WTC11 (cell line): ENCODE measurements at regions not wholly inside any gene's neighbourhood (a gene's known extent, or its start where the extent isn't known, plus 50 kb on each side); places are given as distances from the start of the nearest gene placed in this dataset.

Source experiments
- ATF3 ChIP-seq: sonication (generic); formaldehyde crosslinking; conservative IDR thresholded peaks from 2 replicates; pipeline ENCODE4 v1.8.1; 2022; ENCODE audit warnings: mild to moderate bottlenecking, missing genetic modification reagents
- E2F4 ChIP-seq: sonication (generic); formaldehyde crosslinking; IDR thresholded peaks from 2 replicates; pipeline ENCODE4 v1.8.1; 2022; ENCODE audit warnings: low read depth, mild to moderate bottlenecking, moderate library complexity, missing genetic modification reagents, borderline replicate concordance
- ETV6 ChIP-seq: sonication (generic); formaldehyde crosslinking; IDR thresholded peaks from 2 replicates; pipeline ENCODE4 v1.8.1; 2022; ENCODE audit warnings: mild to moderate bottlenecking, missing genetic modification reagents
- IRF2 ChIP-seq: sonication (generic); formaldehyde crosslinking; IDR thresholded peaks from 2 replicates; pipeline ENCODE4 v1.8.0; 2022; ENCODE audit warnings: low read depth, missing genetic modification reagents, borderline replicate concordance
- KAT7 ChIP-seq: sonication (generic); formaldehyde crosslinking; IDR thresholded peaks from 2 replicates; pipeline ENCODE4 v1.8.1; 2023; ENCODE audit warnings: missing genetic modification reagents, mild to moderate bottlenecking, borderline replicate concordance
- NR1H2 ChIP-seq: sonication (generic); formaldehyde crosslinking; IDR thresholded peaks from 2 replicates; pipeline ENCODE4 v1.9.0; 2021; ENCODE audit warnings: mild to moderate bottlenecking, moderate library complexity, missing genetic modification reagents
- TCF7 ChIP-seq: sonication (generic); formaldehyde crosslinking; IDR thresholded peaks from 2 replicates; pipeline ENCODE4 v1.8.0; 2022; ENCODE audit warnings: mild to moderate bottlenecking, low read depth, missing genetic modification reagents, moderate library complexity
- TEAD1 ChIP-seq: sonication (generic); formaldehyde crosslinking; IDR thresholded peaks from 2 replicates; pipeline ENCODE4 v1.8.0; 2022; ENCODE audit warnings: mild to moderate bottlenecking, missing genetic modification reagents
- ZNF219 ChIP-seq: sonication (generic); formaldehyde crosslinking; IDR thresholded peaks from 2 replicates; pipeline ENCODE4 v1.8.0; 2023; ENCODE audit warnings: missing genetic modification reagents, mild to moderate bottlenecking, borderline replicate concordance
- TF ChIP-seq, protein P1 (sequence below): sonication (generic); formaldehyde crosslinking; IDR thresholded peaks from 2 replicates; pipeline ENCODE4 v1.8.0; 2022; ENCODE audit warnings: mild to moderate bottlenecking, missing genetic modification reagents
- TF ChIP-seq, protein P2 (sequence below): fragments of 200-600 bp; IDR thresholded peaks from 2 replicates; pipeline ENCODE4 v1.8.0; 2022; ENCODE audit warnings: antibody characterized with exemption
- TF ChIP-seq, protein P3 (sequence below): sonication (generic); formaldehyde crosslinking; IDR thresholded peaks from 2 replicates; pipeline ENCODE4 v1.8.1; 2022; ENCODE audit warnings: low read depth, missing genetic modification reagents, borderline replicate concordance
- TF ChIP-seq, protein P4 (sequence below): fragments of 250-450 bp; sonication (Bioruptor Pico); IDR thresholded peaks from 2 replicates; pipeline ENCODE4 v1.9.0; 2021; ENCODE audit warnings: mild to moderate bottlenecking, borderline replicate concordance

GRCh38 chr11:70819022-70819421, 420.7 kb downstream of the CTTN start:
- TF ChIP-seq, protein P1, sequence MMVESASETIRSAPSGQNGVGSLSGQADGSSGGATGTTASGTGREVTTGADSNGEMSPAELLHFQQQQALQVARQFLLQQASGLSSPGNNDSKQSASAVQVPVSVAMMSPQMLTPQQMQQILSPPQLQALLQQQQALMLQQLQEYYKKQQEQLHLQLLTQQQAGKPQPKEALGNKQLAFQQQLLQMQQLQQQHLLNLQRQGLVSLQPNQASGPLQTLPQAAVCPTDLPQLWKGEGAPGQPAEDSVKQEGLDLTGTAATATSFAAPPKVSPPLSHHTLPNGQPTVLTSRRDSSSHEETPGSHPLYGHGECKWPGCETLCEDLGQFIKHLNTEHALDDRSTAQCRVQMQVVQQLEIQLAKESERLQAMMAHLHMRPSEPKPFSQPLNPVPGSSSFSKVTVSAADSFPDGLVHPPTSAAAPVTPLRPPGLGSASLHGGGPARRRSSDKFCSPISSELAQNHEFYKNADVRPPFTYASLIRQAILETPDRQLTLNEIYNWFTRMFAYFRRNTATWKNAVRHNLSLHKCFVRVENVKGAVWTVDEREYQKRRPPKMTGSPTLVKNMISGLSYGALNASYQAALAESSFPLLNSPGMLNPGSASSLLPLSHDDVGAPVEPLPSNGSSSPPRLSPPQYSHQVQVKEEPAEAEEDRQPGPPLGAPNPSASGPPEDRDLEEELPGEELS, result no peak
- TF ChIP-seq, protein P2, sequence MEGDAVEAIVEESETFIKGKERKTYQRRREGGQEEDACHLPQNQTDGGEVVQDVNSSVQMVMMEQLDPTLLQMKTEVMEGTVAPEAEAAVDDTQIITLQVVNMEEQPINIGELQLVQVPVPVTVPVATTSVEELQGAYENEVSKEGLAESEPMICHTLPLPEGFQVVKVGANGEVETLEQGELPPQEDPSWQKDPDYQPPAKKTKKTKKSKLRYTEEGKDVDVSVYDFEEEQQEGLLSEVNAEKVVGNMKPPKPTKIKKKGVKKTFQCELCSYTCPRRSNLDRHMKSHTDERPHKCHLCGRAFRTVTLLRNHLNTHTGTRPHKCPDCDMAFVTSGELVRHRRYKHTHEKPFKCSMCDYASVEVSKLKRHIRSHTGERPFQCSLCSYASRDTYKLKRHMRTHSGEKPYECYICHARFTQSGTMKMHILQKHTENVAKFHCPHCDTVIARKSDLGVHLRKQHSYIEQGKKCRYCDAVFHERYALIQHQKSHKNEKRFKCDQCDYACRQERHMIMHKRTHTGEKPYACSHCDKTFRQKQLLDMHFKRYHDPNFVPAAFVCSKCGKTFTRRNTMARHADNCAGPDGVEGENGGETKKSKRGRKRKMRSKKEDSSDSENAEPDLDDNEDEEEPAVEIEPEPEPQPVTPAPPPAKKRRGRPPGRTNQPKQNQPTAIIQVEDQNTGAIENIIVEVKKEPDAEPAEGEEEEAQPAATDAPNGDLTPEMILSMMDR, result no peak
- TF ChIP-seq ZNF219 (CRISPR knock-in tag), result no peak
- no peak for TF ChIP-seq TEAD1
- no peak for TF ChIP-seq E2F4
- no peak for TF ChIP-seq ATF3 (CRISPR knock-in tag)
- TF ChIP-seq, protein P3, sequence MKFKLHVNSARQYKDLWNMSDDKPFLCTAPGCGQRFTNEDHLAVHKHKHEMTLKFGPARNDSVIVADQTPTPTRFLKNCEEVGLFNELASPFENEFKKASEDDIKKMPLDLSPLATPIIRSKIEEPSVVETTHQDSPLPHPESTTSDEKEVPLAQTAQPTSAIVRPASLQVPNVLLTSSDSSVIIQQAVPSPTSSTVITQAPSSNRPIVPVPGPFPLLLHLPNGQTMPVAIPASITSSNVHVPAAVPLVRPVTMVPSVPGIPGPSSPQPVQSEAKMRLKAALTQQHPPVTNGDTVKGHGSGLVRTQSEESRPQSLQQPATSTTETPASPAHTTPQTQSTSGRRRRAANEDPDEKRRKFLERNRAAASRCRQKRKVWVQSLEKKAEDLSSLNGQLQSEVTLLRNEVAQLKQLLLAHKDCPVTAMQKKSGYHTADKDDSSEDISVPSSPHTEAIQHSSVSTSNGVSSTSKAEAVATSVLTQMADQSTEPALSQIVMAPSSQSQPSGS, result no peak
- no peak for TF ChIP-seq ETV6 (CRISPR knock-in tag)
- TF ChIP-seq TCF7, result no peak
- TF ChIP-seq NR1H2, result no peak
- TF ChIP-seq IRF2 (CRISPR knock-in tag), result no peak
- TF ChIP-seq, protein P4, sequence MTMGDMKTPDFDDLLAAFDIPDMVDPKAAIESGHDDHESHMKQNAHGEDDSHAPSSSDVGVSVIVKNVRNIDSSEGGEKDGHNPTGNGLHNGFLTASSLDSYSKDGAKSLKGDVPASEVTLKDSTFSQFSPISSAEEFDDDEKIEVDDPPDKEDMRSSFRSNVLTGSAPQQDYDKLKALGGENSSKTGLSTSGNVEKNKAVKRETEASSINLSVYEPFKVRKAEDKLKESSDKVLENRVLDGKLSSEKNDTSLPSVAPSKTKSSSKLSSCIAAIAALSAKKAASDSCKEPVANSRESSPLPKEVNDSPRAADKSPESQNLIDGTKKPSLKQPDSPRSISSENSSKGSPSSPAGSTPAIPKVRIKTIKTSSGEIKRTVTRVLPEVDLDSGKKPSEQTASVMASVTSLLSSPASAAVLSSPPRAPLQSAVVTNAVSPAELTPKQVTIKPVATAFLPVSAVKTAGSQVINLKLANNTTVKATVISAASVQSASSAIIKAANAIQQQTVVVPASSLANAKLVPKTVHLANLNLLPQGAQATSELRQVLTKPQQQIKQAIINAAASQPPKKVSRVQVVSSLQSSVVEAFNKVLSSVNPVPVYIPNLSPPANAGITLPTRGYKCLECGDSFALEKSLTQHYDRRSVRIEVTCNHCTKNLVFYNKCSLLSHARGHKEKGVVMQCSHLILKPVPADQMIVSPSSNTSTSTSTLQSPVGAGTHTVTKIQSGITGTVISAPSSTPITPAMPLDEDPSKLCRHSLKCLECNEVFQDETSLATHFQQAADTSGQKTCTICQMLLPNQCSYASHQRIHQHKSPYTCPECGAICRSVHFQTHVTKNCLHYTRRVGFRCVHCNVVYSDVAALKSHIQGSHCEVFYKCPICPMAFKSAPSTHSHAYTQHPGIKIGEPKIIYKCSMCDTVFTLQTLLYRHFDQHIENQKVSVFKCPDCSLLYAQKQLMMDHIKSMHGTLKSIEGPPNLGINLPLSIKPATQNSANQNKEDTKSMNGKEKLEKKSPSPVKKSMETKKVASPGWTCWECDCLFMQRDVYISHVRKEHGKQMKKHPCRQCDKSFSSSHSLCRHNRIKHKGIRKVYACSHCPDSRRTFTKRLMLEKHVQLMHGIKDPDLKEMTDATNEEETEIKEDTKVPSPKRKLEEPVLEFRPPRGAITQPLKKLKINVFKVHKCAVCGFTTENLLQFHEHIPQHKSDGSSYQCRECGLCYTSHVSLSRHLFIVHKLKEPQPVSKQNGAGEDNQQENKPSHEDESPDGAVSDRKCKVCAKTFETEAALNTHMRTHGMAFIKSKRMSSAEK, result no peak
- no peak for TF ChIP-seq KAT7 (CRISPR knock-in tag)
